ENCODE measurements at regions not wholly inside any gene's neighbourhood (a gene's known extent, or its start where the extent isn't known, plus 50 kb on each side); places are given as distances from the start of the nearest gene placed in this dataset.

DNA sequence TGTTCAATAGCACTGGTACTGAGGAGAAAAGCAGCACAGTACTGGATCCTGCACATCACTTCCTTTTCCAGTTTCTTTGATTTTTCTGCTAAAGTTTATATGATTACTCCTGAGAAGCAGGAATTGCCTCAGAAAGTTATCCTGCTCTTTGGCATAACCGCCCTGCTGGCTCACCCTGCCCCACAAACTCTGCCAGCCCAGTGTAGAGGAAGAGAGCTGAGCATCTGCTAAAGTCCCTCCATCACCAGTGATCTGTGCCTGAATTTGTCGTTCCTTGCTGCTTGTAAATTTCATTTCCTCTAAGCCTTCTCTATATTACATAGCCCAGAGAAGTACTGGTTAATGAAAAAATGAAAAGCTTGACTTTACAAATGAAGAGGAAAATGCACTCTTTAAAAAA, 87.0 kb upstream of the C1orf21 start:
- no peaks in the 10 kb centered on the region for H3K36me3 ChIP-seq
- H3K27me3 ChIP-seq: no peaks in the 10 kb centered on the region
- no peak overlapping the region for H3K27ac ChIP-seq
- DNase-seq (no peak), ATAC-seq (no peak)
- TF ChIP-seq, protein P1, sequence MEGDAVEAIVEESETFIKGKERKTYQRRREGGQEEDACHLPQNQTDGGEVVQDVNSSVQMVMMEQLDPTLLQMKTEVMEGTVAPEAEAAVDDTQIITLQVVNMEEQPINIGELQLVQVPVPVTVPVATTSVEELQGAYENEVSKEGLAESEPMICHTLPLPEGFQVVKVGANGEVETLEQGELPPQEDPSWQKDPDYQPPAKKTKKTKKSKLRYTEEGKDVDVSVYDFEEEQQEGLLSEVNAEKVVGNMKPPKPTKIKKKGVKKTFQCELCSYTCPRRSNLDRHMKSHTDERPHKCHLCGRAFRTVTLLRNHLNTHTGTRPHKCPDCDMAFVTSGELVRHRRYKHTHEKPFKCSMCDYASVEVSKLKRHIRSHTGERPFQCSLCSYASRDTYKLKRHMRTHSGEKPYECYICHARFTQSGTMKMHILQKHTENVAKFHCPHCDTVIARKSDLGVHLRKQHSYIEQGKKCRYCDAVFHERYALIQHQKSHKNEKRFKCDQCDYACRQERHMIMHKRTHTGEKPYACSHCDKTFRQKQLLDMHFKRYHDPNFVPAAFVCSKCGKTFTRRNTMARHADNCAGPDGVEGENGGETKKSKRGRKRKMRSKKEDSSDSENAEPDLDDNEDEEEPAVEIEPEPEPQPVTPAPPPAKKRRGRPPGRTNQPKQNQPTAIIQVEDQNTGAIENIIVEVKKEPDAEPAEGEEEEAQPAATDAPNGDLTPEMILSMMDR (IDR thresholded peaks at IDR 0.05): no peak
- H3K4me3 ChIP-seq: no peak overlapping the region
- peaks cover 14% of the 10 kb centered on the region for H3K4me1 ChIP-seq
- intact Hi-C loops (cut with DNase I): no loop called here
- no peaks in the 10 kb centered on the region for H3K9me3 ChIP-seq

DNA sequence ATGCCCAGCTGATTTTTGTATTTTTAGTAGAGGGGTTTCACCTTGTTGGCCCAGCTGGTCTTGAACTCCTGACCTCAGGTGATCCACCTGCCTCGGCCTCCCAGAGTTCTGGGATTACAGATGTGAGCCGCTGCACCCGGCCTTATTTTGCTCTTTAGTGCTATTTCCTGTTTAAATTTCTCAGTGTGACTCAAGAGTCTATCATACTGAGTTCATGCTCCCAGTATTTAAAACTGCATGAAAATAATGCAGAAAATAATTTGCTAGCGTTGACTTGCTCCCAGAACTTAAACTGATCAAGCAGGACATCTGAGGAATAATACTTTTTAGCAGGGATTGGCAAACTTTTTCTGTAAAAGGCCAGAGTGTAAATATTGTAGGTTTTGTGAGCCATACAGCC, 86.4 kb upstream of the C1orf21 start:
- no peaks in the 10 kb centered on the region for H3K36me3 ChIP-seq
- intact Hi-C loops (cut with DNase I): no loop called here
- no peak for ATAC-seq
- H3K9me3 ChIP-seq: no peaks in the 10 kb centered on the region
- H3K4me3 ChIP-seq: no peak overlapping the region
- no peak for DNase-seq
- peaks cover 14% of the 10 kb centered on the region for H3K4me1 ChIP-seq
- no peaks in the 10 kb centered on the region for H3K27me3 ChIP-seq
- TF ChIP-seq, protein P1 (IDR thresholded peaks at IDR 0.05): no peak
- H3K27ac ChIP-seq: no peak overlapping the region

DNA sequence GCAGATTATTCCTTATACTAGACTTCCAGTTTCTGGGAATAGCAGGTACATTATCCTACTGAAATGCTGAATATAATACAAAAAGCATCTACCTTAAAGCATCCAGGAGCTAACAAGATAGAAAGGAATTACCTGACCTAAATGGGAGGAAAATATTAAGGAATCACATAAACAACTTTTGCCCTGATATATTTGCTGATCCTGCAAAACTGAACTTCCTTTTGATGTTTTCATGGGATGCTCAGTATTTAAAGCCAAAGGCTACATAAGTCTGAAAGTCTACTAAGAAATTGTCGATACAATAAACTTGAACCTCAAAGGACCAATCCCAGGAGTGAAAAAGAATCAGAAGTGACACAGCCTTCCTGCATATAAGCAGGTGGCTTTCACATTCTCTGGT, 85.6 kb upstream of the C1orf21 start:
- no peaks in the 10 kb centered on the region for H3K9me3 ChIP-seq

DNA sequence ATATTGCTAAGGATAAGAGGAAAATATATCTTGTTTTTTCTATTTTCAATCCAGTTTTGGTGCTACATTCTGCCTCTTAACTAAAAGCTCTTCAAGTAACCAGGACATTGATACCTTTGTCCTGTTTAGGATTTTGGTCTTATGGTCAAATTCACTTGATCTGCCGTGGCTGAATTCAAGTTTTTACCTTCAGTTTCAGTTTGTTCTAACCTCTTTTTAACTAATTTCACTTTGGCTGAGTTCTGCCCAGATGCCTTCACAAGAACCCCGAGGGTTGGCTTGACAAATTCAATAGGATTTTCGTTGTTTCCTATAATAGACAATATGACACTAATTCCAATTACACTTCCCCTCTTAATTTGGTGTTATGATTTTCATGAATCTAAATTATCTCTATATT, 84.5 kb upstream of the C1orf21 start:
- TF ChIP-seq, protein P1 (IDR thresholded peaks at IDR 0.05): no peak
- ATAC-seq: no peak
- no peaks in the 10 kb centered on the region for H3K36me3 ChIP-seq
- intact Hi-C loops (cut with DNase I): no loop called here
- H3K27ac ChIP-seq: no peak overlapping the region
- peaks cover 7% of the 10 kb centered on the region for H3K4me1 ChIP-seq
- no peak overlapping the region for H3K4me3 ChIP-seq
- no peaks in the 10 kb centered on the region for H3K27me3 ChIP-seq
- no peaks in the 10 kb centered on the region for H3K9me3 ChIP-seq
- DNase-seq: no peak

More for the DNA sequence above, 85.6 kb upstream of the C1orf21 start:
- Histone ChIP-seq H3K27ac (no peak overlapping the region), H3K36me3 (no peaks in the 10 kb centered on the region), H3K27me3 (no peaks in the 10 kb centered on the region), H3K4me1 (peaks cover 14% of the 10 kb centered on the region), H3K4me3 (no peak overlapping the region)
- DNase-seq (no peak), ATAC-seq (no peak)
- TF ChIP-seq, protein P1 (IDR thresholded peaks at IDR 0.05): no peak
- intact Hi-C loops (cut with DNase I): no loop called here

DNA sequence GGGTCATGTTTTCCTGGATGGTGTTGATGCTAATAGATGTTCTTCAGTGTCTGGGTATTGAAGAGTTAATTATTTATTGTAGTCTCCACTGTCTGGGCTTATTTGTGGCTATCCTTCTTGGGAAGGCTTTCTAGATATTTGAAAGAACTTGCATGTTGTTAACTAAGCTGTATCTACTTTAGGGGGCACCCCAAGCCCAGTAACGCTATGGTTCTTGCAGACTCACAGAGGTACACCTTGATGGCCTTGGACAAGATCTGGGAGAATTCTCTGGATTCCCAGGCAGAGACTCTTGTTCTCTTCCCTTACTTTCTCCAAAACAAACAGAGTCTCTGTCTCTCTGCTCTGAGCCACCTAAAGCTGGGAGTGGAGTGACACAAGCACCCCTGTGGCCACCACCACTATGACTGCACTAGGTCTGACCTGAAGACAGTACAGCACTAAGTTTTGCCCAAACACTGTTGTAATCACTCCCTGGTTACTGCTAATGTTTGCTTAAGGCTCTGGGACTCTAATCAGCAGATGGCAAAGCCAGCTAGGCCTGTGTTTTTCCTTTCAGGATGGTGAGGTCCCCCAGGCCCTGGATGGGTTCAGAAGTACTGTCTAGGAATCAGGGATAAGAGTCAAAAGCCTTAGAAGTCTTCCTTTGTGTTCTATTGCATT, 76.5 kb upstream of the C1orf21 start:
- H3K4me1 ChIP-seq: no peaks in the 10 kb centered on the region
- intact Hi-C loops (cut with DNase I): no loop called here
- TF ChIP-seq, protein P1 (IDR thresholded peaks at IDR 0.05): no peak
- H3K4me3 ChIP-seq: no peak overlapping the region
- no peak overlapping the region for H3K27ac ChIP-seq
- no peak for DNase-seq
- H3K9me3 ChIP-seq: no peaks in the 10 kb centered on the region
- no peaks in the 10 kb centered on the region for H3K36me3 ChIP-seq
- no peaks in the 10 kb centered on the region for H3K27me3 ChIP-seq
- ATAC-seq: peak; percentile 30

DNA sequence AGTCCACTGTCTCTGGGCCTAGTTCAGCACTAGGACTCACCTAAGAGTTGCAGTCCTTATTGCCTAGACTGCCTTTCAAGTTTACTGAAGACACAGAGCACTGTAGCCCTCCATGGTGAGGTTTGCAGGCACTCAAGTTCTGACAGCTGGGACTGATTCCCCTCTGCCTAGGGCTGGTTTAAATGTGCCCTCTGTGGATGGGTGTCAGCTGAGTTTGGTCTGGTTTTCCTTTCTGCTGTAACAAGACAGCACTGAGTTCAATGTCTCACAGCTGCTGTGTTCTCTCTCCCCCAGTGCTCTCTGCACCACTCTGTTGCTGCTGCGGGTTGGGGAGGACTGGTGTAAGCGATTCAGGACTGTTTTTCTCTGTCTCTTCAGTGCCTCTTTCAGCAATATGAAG, 75.2 kb upstream of the C1orf21 start:
- H3K9me3 ChIP-seq: no peaks in the 10 kb centered on the region
- no peak overlapping the region for H3K4me3 ChIP-seq
- DNase-seq: no peak
- H3K36me3 ChIP-seq: no peaks in the 10 kb centered on the region
- H3K27ac ChIP-seq: no peak overlapping the region
- no peak for ATAC-seq
- no peaks in the 10 kb centered on the region for H3K4me1 ChIP-seq
- intact Hi-C loops (cut with DNase I): no loop called here
- TF ChIP-seq, protein P1 (IDR thresholded peaks at IDR 0.05): no peak
- no peaks in the 10 kb centered on the region for H3K27me3 ChIP-seq

Measured in upper lobe of right lung (tissue), 1 donor.